ENCODE measurements at regions not wholly inside any gene's neighbourhood (a gene's known extent, or its start where the extent isn't known, plus 50 kb on each side); places are given as distances from the start of the nearest gene placed in this dataset.

- no peak for DNase-seq
Measured at GRCh38 chr3:84885199-84885882, 73.4 kb upstream of the CADM2 start.

- DNase-seq: no peak
Measured at GRCh38 chr3:84891851-84892250, 66.9 kb upstream of the CADM2 start.

GRCh38 chr3:84893211-84893610, 65.6 kb upstream of the CADM2 start:
- DNase-seq: no peak

GRCh38 chr3:84904212-84904611, 54.6 kb upstream of the CADM2 start:
- DNase-seq: no peak

GRCh38 chr3:84904816-84905555, 53.8 kb upstream of the CADM2 start:
- DNase-seq: no peak

GRCh38 chr3:84905556-84905920, 53.3 kb upstream of the CADM2 start:
- DNase-seq: no peak

- no peak for DNase-seq
Measured at GRCh38 chr3:84906065-84906464, 52.7 kb upstream of the CADM2 start.
